ENCODE measurements at regions not wholly inside any gene's neighbourhood (a gene's known extent, or its start where the extent isn't known, plus 50 kb on each side); places are given as distances from the start of the nearest gene placed in this dataset.

- TF ChIP-seq GATA2 (IDR thresholded peaks at IDR 0.05; ENCODE audit: low read depth, low read length) (no peak), GATA3 (IDR thresholded peaks at IDR 0.05; ENCODE audit: low read depth, low read length) (no peak)
These were observed 607.0 kb downstream of the TENT5A start for GRCh38 chr6:81145506-81145905.
